GM12878 (cell line): ENCODE measurements at regions not wholly inside any gene's neighbourhood (a gene's known extent, or its start where the extent isn't known, plus 50 kb on each side); places are given as distances from the start of the nearest gene placed in this dataset.

Experiments used
- ATAC-seq: fragments of 200-7000 bp; cut with Tn5 transposase; 3 replicates; pipeline ENCODE4 v1.9.1; 2020; ENCODE audit warnings: mild to moderate bottlenecking, moderate library complexity
- BruUV-seq: library from RNA; stranded (reverse); fragments of 400-500 nt; replicated peaks from 2 replicates; lab custom pipeline; 2021; lab: Mats Ljungman, UMichigan
- CTCF ChIA-PET: fragments of 300-600 bp; sonication (Branson Sonifier 250); formaldehyde crosslinking; extraction: SDS; loops from one replicate; lab custom pipeline; 2021; ENCODE audit warnings: inconsistent platforms; lab: Yijun Ruan, JAX
- POLR2A ChIA-PET: fragments of 350-600 bp; formaldehyde crosslinking; extraction: SDS; loops from one replicate; lab custom pipeline; 2021; ENCODE audit warnings: inconsistent platforms; lab: Charles Lee
- RAD21 ChIA-PET: fragments of 300-600 bp; sonication (Branson Sonifier 250); formaldehyde crosslinking; loops from one replicate; lab custom pipeline; 2023; ENCODE audit warnings: antibody characterized with exemption; ENCODE audit not compliant: unreplicated experiment; lab: Charles Lee
- SMC1A ChIA-PET: fragments of 300-600 bp; sonication (Branson Sonifier 250); formaldehyde crosslinking; loops from one replicate; lab custom pipeline; 2023; ENCODE audit not compliant: unreplicated experiment, uncharacterized antibody; lab: Charles Lee
- DNase-seq: peaks from one replicate; pipeline ENCODE4 v3.0.0-alpha.2; 2011; ENCODE audit warnings: low read depth, low spot score
- FAIRE-seq: peaks from 3 replicates; lab custom pipeline; 2011; peaks lifted over from hg19 to GRCh38; lab: Jason Lieb, UNC
- H2AFZ ChIP-seq: 2 replicates; pipeline ENCODE4 v1.6.0; 2011; ENCODE audit warnings: low read depth, low read length, control low read depth; ENCODE audit not compliant: control insufficient read depth
- H3K27ac ChIP-seq: 2 replicates; pipeline ENCODE4 v1.5.1; 2011; ENCODE audit warnings: control low read depth; ENCODE audit not compliant: control insufficient read depth, insufficient read depth
- H3K27me3 ChIP-seq, 2 experiments: replicated peaks in 1 of 2; 2 replicates each; pipeline versions ENCODE4 v1.6.0 to v1.6.1; 2011; ENCODE audit warnings: low read length in 1 of 2; ENCODE audit not compliant: control insufficient read depth in 2 of 2, insufficient read depth in 2 of 2
- H3K36me3 ChIP-seq, 2 experiments: 2 replicates each; pipeline ENCODE4 v1.5.1; 2011; ENCODE audit warnings: low read length in 1 of 2; ENCODE audit not compliant: control insufficient read depth in 2 of 2, insufficient read depth in 2 of 2
- H3K4me1 ChIP-seq: 2 replicates; pipeline ENCODE4 v1.6.1; 2011; ENCODE audit warnings: mild to moderate bottlenecking, low read length, moderate library complexity, mixed read lengths; ENCODE audit not compliant: control insufficient read depth, insufficient read depth
- H3K4me2 ChIP-seq: 2 replicates; pipeline ENCODE4 v1.6.0; 2011; ENCODE audit warnings: control low read depth; ENCODE audit not compliant: control insufficient read depth, insufficient read depth
- H3K4me3 ChIP-seq: fragments of 200-600 bp; sonication (generic); 2 replicates; pipeline ENCODE4 v1.5.1; 2016
- H3K79me2 ChIP-seq: 2 replicates; pipeline ENCODE4 v1.6.0; 2011; ENCODE audit warnings: low read length; ENCODE audit not compliant: control insufficient read depth, insufficient read depth
- H3K9ac ChIP-seq: 2 replicates; pipeline ENCODE4 v1.8.0; 2011; ENCODE audit warnings: low read length, control low read depth, mixed read lengths; ENCODE audit not compliant: control insufficient read depth, insufficient read depth
- H3K9me3 ChIP-seq: replicated peaks from 3 replicates; pipeline ENCODE4 v1.5.1; 2011; ENCODE audit warnings: mild to moderate bottlenecking, low read length; ENCODE audit not compliant: control insufficient read depth, insufficient read depth
- H4K20me1 ChIP-seq: 2 replicates; pipeline ENCODE4 v1.6.0; 2011; ENCODE audit not compliant: control insufficient read depth, insufficient read depth
- CREM ChIP-seq: IDR thresholded peaks from 2 replicates; pipeline ENCODE4 v1.6.1; 2014; ENCODE audit warnings: antibody characterized with exemption, low read depth
- HDAC6 ChIP-seq: fragments of 200-600 bp; sonication (generic); IDR thresholded peaks from one replicate; pipeline ENCODE4 v1.8.0; 2017; ENCODE audit warnings: antibody characterized with exemption; ENCODE audit not compliant: unreplicated experiment
- JUNB ChIP-seq: IDR thresholded peaks from 2 replicates; pipeline ENCODE4 v1.6.1; 2016; ENCODE audit warnings: antibody characterized with exemption, mild to moderate bottlenecking
- MXI1 ChIP-seq: fragments of 150-350 bp; IDR thresholded peaks from 2 replicates; pipeline ENCODE4 v1.6.1; 2011; ENCODE audit warnings: low read depth, mild to moderate bottlenecking, inconsistent platforms, low read length, improper control_type of control experiment
- NRF1 ChIP-seq: conservative IDR thresholded peaks from 2 replicates; pipeline ENCODE4 v1.6.1; 2011; ENCODE audit warnings: mild to moderate bottlenecking, low read depth, low read length, improper control_type of control experiment
- POLR2AphosphoS5 ChIP-seq: IDR thresholded peaks from 2 replicates; pipeline ENCODE4 v1.6.1; 2011; ENCODE audit warnings: mild to moderate bottlenecking, low read length, inconsistent platforms
- RAD21 ChIP-seq: IDR thresholded peaks from 2 replicates; pipeline ENCODE4 v1.6.1; 2011; ENCODE audit warnings: mild to moderate bottlenecking, low read depth, low read length, moderate library complexity; ENCODE audit not compliant: insufficient read depth
- RELB ChIP-seq: fragments of 450-650 bp; IDR thresholded peaks from 2 replicates; pipeline ENCODE4 v1.6.1; 2017; ENCODE audit warnings: low read depth, mild to moderate bottlenecking, moderate library complexity
- SP1 ChIP-seq: IDR thresholded peaks from one replicate; pipeline ENCODE4 v1.6.1; 2011; ENCODE audit warnings: low read depth, low read length
- TCF12 ChIP-seq: IDR thresholded peaks from 2 replicates; pipeline ENCODE4 v1.6.1; 2011; ENCODE audit warnings: low read depth, mild to moderate bottlenecking, low read length
- ZNF274 ChIP-seq: IDR thresholded peaks from one replicate; pipeline ENCODE4 v1.8.0; 2011; ENCODE audit not compliant: insufficient read length, insufficient read depth
- WGBS: methylation state at CpG from one replicate; pipeline ENCODE4 v1.1.6; 2016; ENCODE audit warnings: low lambda C conversion rate; ENCODE audit not compliant: insufficient replicate concordance, insufficient coverage; ENCODE audit errors: missing lambda C conversion rate; 5-methylcytosine and 5-hydroxymethylcytosine counted together
- in situ Hi-C: fragments of 300-500 bp; cut with MboI; formaldehyde crosslinking; loops from 9 replicates; pipeline ENCODE4 v1.14.3; 2018; ENCODE audit warnings: mixed read lengths
- intact Hi-C: fragments of 100-400 bp; cut with micrococcal nuclease; formaldehyde crosslinking; loops from one replicate; pipeline ENCODE4 v1.14.2; 2022; ENCODE audit not compliant: unreplicated experiment
- TF ChIP-seq, protein P1 (sequence below): fragments of 450-650 bp; IDR thresholded peaks from 2 replicates; pipeline ENCODE4 v1.6.1; 2016; ENCODE audit warnings: mild to moderate bottlenecking, moderate library complexity, borderline replicate concordance
- TF ChIP-seq, protein P2 (sequence below): fragments of 450-650 bp; IDR thresholded peaks from 2 replicates; pipeline ENCODE4 v1.6.1; 2014; ENCODE audit warnings: mild to moderate bottlenecking

DNA sequence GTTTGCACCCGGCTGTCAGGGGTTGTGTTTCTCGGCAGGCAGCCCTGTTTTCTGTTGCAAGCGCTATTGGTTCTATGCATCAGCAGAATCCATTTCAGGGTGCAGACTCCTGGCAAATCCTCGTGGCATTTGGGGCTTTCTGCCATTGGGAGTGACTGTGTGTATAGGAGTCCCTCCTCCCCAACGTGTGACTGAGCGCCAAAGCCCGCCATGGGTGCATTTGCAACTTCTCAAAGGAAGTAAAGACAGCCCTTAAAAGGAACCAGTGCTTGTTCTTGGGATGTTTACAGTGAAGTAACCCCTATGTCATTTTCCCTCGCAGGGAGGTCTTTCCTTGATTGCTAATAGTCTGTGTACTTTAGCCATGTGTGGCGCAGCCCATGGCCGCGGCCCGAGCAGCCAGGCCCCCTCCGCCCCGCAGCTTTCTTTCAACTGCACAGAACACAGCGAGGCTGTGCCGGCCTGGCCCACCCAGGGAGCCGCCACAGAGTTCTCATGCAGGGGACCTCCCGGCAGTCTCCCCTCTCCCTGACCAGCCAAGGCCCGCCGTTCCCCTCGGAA, 175.6 kb downstream of the HSD17B3 start:
- no peak overlapping the region for H3K9ac ChIP-seq
- POLR2A ChIA-PET: no interaction called here
- no peak overlapping the region for H3K27ac ChIP-seq
- BruUV-seq: no TSS peak
- no peak overlapping the region for H3K4me3 ChIP-seq
- in situ Hi-C loops: no loop called here
- CTCF ChIA-PET: no interaction called here
- TF ChIP-seq JUNB (no peak), HDAC6 (no peak), RAD21 (no peak), SP1 (no peak), CREM (no peak), RELB (no peak), ZNF274 (no peak), TCF12 (no peak), MXI1 (no peak), POLR2AphosphoS5 (no peak), NRF1 (no peak)
- TF ChIP-seq, protein P1, sequence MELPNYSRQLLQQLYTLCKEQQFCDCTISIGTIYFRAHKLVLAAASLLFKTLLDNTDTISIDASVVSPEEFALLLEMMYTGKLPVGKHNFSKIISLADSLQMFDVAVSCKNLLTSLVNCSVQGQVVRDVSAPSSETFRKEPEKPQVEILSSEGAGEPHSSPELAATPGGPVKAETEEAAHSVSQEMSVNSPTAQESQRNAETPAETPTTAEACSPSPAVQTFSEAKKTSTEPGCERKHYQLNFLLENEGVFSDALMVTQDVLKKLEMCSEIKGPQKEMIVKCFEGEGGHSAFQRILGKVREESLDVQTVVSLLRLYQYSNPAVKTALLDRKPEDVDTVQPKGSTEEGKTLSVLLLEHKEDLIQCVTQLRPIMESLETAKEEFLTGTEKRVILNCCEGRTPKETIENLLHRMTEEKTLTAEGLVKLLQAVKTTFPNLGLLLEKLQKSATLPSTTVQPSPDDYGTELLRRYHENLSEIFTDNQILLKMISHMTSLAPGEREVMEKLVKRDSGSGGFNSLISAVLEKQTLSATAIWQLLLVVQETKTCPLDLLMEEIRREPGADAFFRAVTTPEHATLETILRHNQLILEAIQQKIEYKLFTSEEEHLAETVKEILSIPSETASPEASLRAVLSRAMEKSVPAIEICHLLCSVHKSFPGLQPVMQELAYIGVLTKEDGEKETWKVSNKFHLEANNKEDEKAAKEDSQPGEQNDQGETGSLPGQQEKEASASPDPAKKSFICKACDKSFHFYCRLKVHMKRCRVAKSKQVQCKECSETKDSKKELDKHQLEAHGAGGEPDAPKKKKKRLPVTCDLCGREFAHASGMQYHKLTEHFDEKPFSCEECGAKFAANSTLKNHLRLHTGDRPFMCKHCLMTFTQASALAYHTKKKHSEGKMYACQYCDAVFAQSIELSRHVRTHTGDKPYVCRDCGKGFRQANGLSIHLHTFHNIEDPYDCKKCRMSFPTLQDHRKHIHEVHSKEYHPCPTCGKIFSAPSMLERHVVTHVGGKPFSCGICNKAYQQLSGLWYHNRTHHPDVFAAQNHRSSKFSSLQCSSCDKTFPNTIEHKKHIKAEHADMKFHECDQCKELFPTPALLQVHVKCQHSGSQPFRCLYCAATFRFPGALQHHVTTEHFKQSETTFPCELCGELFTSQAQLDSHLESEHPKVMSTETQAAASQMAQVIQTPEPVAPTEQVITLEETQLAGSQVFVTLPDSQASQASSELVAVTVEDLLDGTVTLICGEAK: no peak
- TF ChIP-seq, protein P2, sequence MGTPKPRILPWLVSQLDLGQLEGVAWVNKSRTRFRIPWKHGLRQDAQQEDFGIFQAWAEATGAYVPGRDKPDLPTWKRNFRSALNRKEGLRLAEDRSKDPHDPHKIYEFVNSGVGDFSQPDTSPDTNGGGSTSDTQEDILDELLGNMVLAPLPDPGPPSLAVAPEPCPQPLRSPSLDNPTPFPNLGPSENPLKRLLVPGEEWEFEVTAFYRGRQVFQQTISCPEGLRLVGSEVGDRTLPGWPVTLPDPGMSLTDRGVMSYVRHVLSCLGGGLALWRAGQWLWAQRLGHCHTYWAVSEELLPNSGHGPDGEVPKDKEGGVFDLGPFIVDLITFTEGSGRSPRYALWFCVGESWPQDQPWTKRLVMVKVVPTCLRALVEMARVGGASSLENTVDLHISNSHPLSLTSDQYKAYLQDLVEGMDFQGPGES: no peak
- no peaks in the 10 kb centered on the region for H3K9me3 ChIP-seq
- DNase-seq (no peak), FAIRE-seq (no peak), ATAC-seq (no peak)
- no peak overlapping the region for H2AFZ ChIP-seq
- H3K36me3 ChIP-seq: no peaks in the 10 kb centered on the region
- SMC1A ChIA-PET: interaction anchor here (1.1 kb wide), 1 partner anchor 11 kb away, joined by 3 read pairs; no protein-coding TSS in a partner anchor
- WGBS: 73% methylated on average over 20 of the region's 21 CpGs
- no peaks in the 10 kb centered on the region for H4K20me1 ChIP-seq
- no peak overlapping the region for H3K4me2 ChIP-seq
- H3K79me2 ChIP-seq: no peaks in the 10 kb centered on the region
- intact Hi-C loops: no loop called here
- RAD21 ChIA-PET: interaction anchor here (0.5 kb wide), 1 partner anchor 1102 kb away, joined by 3 read pairs; no protein-coding TSS in a partner anchor
- no peaks in the 10 kb centered on the region for H3K27me3 ChIP-seq
- no peaks in the 10 kb centered on the region for H3K4me1 ChIP-seq
